ENCODE measurements at regions not wholly inside any gene's neighbourhood (a gene's known extent, or its start where the extent isn't known, plus 50 kb on each side); places are given as distances from the start of the nearest gene placed in this dataset.

DNA sequence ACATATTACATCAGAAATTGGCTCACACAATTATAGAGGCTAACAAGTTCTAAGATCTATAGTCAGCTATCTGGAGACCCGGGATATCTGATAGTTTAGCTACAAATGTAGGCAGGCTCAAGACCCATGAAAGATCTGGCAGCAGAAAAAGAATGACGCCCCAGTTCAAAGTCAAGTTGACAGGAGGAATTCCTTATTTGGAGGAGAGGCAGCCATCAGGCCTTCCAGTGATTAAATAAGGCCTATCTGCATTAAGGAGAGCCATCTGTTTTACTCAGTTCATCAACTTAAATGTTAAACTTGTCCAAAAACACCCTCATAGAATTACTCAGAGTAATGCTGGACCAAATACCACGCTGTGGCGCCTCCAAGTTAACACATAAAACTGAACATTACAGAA is 1402.6 kb downstream of the FAM181B start:
- TF ChIP-seq, protein P1, sequence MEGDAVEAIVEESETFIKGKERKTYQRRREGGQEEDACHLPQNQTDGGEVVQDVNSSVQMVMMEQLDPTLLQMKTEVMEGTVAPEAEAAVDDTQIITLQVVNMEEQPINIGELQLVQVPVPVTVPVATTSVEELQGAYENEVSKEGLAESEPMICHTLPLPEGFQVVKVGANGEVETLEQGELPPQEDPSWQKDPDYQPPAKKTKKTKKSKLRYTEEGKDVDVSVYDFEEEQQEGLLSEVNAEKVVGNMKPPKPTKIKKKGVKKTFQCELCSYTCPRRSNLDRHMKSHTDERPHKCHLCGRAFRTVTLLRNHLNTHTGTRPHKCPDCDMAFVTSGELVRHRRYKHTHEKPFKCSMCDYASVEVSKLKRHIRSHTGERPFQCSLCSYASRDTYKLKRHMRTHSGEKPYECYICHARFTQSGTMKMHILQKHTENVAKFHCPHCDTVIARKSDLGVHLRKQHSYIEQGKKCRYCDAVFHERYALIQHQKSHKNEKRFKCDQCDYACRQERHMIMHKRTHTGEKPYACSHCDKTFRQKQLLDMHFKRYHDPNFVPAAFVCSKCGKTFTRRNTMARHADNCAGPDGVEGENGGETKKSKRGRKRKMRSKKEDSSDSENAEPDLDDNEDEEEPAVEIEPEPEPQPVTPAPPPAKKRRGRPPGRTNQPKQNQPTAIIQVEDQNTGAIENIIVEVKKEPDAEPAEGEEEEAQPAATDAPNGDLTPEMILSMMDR (IDR thresholded peaks at IDR 0.05) = no peak
- TF ChIP-seq POLR2A (IDR thresholded peaks at IDR 0.05) = no peak

All from Peyer's patch (tissue), 4 donors.